ENCODE measurements at regions not wholly inside any gene's neighbourhood (a gene's known extent, or its start where the extent isn't known, plus 50 kb on each side); places are given as distances from the start of the nearest gene placed in this dataset.

DNA sequence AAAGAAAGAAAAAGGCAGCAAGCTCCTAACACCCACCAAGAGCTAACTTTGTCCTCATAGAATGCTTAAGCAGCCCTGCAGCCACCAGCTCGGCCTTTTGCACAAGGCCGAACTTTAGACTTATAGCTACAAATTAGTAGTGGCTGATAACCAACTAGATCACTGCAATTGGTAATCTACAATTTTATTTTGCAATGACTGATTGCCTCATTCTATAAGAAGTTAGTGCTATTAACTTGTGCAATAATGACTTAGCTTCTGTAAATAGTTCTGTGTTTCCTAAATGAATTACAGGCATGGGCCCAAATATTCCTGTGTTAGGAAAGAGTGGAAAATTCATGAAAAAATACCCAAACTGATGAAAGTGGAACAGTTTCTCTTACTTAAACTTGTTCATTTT is 284.8 kb upstream of the CFAP20DC start:
- Histone ChIP-seq H3K27me3 (no peaks in the 10 kb centered on the region), H3K9me3 (ENCODE audit: low read depth) (no peaks in the 10 kb centered on the region), H3K36me3 (no peaks in the 10 kb centered on the region), H3K27ac (no peak overlapping the region), H3K4me1 (ENCODE audit: low read depth) (no peaks in the 10 kb centered on the region), H3K4me3 (no peak overlapping the region)
- TF ChIP-seq, protein P1, sequence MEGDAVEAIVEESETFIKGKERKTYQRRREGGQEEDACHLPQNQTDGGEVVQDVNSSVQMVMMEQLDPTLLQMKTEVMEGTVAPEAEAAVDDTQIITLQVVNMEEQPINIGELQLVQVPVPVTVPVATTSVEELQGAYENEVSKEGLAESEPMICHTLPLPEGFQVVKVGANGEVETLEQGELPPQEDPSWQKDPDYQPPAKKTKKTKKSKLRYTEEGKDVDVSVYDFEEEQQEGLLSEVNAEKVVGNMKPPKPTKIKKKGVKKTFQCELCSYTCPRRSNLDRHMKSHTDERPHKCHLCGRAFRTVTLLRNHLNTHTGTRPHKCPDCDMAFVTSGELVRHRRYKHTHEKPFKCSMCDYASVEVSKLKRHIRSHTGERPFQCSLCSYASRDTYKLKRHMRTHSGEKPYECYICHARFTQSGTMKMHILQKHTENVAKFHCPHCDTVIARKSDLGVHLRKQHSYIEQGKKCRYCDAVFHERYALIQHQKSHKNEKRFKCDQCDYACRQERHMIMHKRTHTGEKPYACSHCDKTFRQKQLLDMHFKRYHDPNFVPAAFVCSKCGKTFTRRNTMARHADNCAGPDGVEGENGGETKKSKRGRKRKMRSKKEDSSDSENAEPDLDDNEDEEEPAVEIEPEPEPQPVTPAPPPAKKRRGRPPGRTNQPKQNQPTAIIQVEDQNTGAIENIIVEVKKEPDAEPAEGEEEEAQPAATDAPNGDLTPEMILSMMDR (IDR thresholded peaks at IDR 0.05; ENCODE audit: low read depth, low read length): no peak
- DNase-seq (ENCODE audit: low read depth in 1 of 2, low spot score in 1 of 2): peak in 1 of 2 donors; percentile 39

DNA sequence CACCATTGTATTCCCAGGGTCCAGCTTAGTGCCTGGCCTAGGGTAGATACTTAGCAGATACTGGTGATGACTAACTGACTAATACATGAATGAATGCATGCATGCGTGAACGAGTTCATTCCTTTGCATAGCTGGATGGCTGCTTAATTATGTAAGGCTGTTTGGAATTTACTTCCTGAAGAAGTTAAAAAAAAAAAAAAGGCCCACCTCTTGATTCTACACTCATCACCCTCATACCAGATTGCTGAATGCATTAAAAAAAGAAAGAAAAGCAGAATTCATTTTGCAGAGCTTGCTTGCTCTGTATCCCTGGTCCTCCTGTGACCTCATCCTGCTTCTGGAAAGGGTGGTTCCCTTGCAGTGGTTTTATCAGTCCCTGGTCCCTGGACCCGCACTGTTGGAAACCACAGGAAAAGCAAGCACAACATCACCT is 277.6 kb upstream of the CFAP20DC start:
- DNase-seq (ENCODE audit: low read depth in 1 of 2, low spot score in 1 of 2): peak in 1 of 2 donors; percentile 34
- H3K4me3 ChIP-seq: no peak overlapping the region
- H3K9me3 ChIP-seq (ENCODE audit: low read depth): no peaks in the 10 kb centered on the region
- no peaks in the 10 kb centered on the region for H3K4me1 ChIP-seq (ENCODE audit: low read depth)
- no peak overlapping the region for H3K27ac ChIP-seq
- no peaks in the 10 kb centered on the region for H3K27me3 ChIP-seq
- H3K36me3 ChIP-seq: no peaks in the 10 kb centered on the region
- TF ChIP-seq, protein P1 (IDR thresholded peaks at IDR 0.05; ENCODE audit: low read depth, low read length): no peak

DNA sequence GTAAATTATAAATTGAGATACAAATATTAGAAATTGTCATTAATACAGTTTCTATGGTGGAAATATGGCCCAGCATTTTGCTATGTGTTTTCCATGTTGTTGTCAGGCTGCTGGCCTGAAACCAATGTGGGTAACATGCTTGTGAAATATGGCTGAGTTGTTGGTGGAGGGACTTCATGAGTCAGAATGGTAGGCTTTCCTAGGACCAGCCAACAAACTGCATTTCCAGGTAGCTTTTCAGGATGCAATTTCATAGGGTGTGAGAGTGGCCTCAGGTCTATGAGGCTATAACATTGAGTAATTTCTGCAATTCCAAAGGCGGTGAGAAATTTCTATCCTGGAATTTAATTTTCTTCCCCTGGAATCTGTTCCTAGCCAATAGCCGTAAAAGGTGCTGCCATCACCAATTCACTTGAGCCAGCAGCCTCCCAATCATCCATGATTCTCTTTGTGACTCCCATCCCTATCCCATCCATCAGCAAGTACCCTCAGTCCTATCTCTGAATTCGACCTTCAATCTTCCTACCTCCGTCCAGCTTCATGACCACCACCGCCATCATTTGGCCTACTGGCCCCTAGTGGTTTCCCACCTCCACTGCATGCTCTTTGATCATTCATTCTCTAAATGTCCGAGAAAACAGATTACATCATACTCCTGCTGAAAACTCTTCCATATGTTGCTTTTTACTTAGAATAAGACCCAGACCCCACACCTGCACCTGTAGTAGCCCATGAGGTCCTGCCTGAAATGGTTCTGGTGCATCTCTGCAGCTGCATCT is 276.6 kb upstream of the CFAP20DC start:
- Histone ChIP-seq H3K27ac (no peak overlapping the region), H3K9me3 (ENCODE audit: low read depth) (no peaks in the 10 kb centered on the region), H3K36me3 (no peaks in the 10 kb centered on the region), H3K4me1 (ENCODE audit: low read depth) (no peaks in the 10 kb centered on the region), H3K4me3 (no peak overlapping the region), H3K27me3 (no peaks in the 10 kb centered on the region)
- DNase-seq (ENCODE audit: low read depth in 1 of 2, low spot score in 1 of 2): no peak
- TF ChIP-seq, protein P1 (IDR thresholded peaks at IDR 0.05; ENCODE audit: low read depth, low read length): no peak

DNA sequence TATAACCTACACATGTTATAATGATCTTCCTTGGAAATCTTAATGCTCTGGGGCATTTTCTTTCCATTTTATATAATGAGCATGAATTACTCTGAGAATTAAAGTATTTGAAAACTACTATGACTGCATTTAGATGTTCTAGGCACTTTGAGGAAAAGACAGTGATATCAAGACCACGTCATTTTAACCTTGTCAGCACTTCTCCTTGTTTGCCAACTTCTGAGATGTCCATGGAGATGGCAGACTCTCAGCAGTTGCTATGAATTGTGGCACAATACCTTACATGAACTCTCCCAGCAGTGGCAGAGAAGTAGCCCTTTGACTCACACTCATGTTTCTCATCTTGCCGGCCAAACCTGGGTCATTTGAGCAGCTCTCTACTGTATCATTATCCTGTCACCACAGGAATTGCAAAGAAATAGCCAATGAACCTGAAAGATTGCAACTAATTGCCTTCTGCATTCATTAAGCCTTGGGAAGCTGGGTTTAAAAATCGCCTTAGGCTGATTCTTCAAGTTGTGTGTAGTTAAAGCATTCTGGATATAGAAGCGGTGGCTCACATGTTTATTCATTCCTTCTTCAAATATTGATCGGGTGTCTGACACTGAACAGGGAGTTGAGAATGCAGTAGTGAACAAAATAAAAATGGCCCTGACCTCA is 272.2 kb upstream of the CFAP20DC start:
- TF ChIP-seq, protein P1 (IDR thresholded peaks at IDR 0.05; ENCODE audit: low read depth, low read length): no peak
- H3K27me3 ChIP-seq: no peaks in the 10 kb centered on the region
- H3K4me3 ChIP-seq: no peak overlapping the region
- no peaks in the 10 kb centered on the region for H3K4me1 ChIP-seq (ENCODE audit: low read depth)
- DNase-seq (ENCODE audit: low read depth in 1 of 2, low spot score in 1 of 2): no peak
- no peaks in the 10 kb centered on the region for H3K9me3 ChIP-seq (ENCODE audit: low read depth)
- no peaks in the 10 kb centered on the region for H3K36me3 ChIP-seq
- no peak overlapping the region for H3K27ac ChIP-seq

DNA sequence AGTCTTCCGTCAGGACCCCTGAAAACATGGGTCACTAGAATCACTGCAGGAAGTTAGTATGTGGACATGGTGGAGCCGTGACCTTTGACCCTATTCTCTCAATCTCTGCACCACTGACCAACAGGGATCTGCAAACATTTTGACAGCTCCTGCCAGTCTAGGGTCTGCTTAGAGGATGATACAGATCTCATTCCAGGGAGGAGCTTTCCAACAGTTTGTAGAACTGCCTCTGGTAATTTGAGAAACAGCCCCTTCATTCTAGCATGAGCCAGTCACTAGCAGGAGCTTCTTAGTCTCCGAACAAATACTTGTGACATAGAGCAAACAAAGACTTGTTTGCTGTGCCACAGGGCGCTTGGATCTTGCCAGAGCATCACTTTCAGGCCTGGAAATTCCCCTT is 270.3 kb upstream of the CFAP20DC start:
- Histone ChIP-seq H3K4me1 (ENCODE audit: low read depth) (no peaks in the 10 kb centered on the region), H3K4me3 (no peak overlapping the region), H3K27ac (no peak overlapping the region), H3K27me3 (no peaks in the 10 kb centered on the region), H3K36me3 (no peaks in the 10 kb centered on the region), H3K9me3 (ENCODE audit: low read depth) (no peaks in the 10 kb centered on the region)
- TF ChIP-seq, protein P1 (IDR thresholded peaks at IDR 0.05; ENCODE audit: low read depth, low read length): no peak
- DNase-seq (ENCODE audit: low read depth in 1 of 2, low spot score in 1 of 2): peak in 1 of 2 donors; percentile 2

All from cardiac muscle cell (in vitro differentiated cells and primary cell).